GM18909 (cell line): ENCODE measurements at regions not wholly inside any gene's neighbourhood (a gene's known extent, or its start where the extent isn't known, plus 50 kb on each side); places are given as distances from the start of the nearest gene placed in this dataset.
"Not testable (repeated sequence)": the region's sequence is repeated elsewhere in the genome, so short reads cannot be mapped to it uniquely, and the experiment has no call there.

Experiments used
- ATAC-seq: cut with Tn5 transposase; IDR thresholded peaks from one replicate; pipeline ENCODE4 v1.9.1; 2021; ENCODE audit warnings: mild to moderate bottlenecking; ENCODE audit not compliant: unreplicated experiment, poor library complexity

DNA sequence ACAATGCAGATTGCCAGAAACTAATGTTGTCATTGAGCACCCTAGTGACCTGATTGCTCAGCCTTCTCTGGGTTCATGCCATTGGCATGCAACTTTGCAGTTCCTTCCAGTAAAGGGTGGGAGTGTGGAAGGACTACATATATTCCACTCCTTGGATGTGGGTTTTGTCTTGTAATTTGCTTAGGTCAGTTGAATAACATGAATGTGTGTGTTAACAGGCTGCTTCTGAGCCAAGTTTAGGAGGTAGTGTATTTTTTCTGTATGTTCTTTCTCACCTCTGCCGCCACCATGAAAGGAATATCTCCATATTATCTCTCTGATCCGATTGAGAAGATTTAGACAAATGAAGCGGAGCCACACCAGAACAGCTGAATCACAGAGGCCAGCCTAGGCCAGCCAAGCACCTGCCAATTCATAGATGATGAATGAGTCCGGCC, 1929.6 kb upstream of the CDH6 start:
- ATAC-seq: no peak

DNA sequence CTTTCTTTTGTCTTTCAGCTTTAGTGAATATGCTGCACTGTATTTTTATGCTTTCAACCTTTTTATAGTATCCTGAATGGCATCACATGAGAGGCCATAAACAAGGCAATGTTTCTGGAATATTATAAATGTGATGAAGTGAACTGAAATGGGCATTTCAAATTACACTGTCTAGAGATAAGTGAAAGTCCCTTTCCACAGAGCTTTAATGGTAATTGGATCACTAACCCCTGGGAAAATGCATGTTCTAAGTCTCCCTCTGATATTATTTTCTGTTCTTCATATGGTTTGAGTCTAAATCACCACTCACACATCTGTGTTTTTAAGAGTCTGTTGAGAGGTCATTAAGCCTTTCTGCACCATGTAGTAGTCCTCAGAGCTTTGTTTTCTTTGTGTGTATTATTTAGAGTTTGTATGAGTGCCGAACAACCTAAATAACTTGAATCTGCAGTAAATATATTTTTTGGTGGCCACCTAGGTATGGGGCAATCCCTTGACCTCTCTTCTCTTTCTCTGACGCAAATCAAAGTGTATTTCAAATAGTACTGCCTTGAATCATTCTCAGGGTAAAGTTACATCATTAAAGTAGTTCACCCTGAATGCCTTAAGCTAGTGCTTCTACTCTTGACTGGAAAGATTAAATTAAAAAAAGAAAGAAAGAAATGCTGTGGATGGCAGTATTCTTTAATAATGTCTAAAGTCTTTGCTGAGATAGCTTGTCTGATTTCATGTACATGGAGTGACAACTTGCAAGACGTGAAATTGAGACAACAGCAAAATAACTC, 1931.0 kb upstream of the CDH6 start:
- no peak for ATAC-seq

DNA sequence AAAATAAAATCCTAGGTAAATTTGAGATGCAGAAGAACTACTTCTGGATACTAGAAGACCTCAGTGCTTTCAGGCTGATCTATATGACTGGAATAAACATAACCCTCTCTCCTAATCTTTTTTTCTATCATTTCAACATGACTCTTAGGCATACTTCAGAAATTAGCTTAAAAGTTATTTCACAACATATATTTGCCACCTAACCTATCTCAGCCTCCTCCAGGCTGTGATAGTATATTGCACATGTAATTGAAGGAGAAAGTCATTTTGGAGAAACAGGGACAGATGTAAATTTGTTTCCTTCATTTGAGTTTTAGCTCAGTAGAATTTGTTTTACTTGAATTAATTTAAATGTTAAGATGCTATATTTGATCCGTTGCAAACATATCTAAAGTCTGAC, 1932.3 kb upstream of the CDH6 start:
- ATAC-seq: no peak

DNA sequence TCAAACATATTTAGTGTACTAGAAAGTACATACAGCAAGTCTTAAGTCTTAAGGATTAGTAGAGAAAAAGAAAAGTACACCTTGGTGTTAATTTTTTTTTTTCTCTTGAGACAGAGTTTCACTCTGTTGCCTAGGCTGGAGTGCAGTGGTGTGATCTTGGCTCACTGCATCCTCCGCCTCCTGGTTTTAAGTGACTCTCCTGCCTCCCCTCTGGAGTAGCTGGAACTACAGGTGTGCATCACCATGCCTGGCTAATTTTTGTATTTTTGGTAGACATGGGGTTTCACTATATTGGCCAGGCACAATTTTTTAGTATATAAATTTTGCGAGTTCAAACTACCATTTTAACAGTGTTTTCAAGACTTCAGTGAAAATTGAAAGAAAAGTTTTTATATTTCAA, 1941.1 kb upstream of the CDH6 start:
- no peak for ATAC-seq

DNA sequence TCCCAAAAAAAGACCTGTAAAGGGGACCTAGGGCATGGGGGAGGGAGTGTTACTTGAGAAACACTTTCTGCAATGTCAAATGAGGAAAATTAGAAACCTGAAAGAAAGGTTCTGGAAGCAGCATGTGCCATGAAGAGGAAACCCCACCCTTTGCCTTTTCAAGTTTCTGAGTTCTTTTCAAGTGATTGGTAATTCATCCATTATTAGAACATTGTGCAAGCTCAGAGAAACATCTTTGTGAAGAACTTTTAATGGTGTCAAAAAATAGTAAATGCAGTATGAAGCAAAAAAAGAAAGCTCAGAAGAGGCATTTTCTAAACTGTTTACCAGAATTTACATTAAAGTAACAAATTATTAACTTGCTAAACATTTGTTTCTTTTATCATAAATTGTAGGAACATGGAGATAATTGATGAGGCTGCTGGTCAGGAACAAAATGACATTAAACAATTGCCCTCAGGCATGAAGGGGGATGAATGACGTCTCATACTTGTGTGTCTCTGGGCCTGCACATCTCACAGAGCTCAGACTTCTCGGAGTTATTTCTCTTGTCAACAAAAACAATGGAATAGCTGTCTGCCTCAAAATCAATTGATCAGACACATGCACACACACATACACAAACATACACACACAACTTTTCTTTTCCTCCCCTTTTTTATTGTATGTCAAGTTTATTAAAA, 1946.0 kb upstream of the CDH6 start:
- no peak for ATAC-seq

DNA sequence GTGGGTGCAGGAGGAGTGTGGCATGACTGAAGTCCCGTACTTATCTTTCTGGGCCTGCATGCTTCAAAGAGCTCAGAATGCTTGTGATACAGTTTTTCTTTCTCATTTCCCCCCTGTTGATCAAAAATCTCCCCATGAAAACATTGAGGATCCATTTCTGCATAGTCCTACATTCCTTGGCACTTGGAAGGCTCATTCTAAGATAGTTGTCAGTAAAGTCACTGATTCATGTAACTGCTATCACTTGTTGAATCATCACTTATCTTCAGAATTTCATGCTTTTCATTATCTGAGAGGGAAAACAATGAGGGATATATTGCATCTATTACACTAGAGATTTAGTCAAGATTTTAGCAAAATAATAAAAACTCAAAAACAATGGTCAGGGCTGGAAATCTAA, 1953.1 kb upstream of the CDH6 start:
- ATAC-seq: no peak

DNA sequence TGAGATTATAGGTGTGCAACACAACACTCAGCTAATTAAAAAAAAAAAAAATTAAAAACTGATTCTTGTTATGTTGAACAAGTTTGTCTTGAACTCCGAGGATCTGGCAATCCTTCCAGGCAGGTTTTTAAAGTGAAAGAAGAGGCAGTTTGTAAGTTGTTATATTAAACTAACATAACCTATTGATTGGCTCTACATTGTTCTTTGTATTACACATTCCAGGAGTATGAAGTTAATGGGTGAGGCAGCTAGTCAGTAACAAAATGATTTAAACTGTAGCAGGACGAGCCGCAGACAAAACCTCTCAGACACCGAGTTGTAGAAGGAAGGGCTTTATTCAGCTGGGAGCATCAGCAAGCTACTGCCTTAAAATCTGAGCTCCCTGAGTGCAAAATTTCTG, 1953.9 kb upstream of the CDH6 start:
- no peak for ATAC-seq

DNA sequence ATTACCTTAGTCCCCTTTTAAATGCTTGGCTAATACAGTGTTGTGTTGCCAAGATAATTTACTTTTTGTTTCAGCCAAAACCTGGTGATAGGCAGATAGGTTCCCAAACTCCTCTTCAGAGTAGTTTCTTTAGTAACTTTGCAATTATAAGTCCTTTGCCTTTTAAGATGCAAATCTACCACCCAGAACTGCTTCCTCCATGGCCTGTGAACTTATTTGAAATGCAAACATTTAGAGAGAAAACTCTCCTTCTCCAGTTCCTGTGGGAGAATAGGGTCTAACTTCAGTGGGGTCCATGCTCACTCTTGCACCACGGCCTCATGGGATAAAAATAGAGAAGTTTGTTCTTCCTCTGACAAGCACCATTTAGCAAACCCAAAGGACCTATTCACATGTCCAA, 1955.4 kb upstream of the CDH6 start:
- no peak for ATAC-seq

DNA sequence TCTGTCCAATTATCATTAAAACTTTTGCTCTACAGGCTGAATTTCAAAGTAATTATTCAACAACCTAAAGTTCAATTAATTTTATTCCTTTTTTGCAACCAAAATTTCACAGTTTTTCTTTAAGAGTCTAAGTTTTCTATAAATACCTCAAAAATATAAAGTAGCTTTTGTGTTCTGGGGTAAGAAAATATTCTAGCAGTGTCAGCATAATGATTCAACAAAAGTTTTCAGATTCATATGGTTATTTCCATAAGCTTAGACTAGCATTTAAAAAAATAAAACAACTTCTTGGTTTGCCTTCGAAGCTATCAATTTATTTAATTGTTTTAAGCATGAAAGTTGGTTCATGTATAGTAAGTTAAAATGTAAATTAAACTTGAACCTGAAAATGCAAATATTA, 1962.3 kb upstream of the CDH6 start:
- no peak for ATAC-seq

DNA sequence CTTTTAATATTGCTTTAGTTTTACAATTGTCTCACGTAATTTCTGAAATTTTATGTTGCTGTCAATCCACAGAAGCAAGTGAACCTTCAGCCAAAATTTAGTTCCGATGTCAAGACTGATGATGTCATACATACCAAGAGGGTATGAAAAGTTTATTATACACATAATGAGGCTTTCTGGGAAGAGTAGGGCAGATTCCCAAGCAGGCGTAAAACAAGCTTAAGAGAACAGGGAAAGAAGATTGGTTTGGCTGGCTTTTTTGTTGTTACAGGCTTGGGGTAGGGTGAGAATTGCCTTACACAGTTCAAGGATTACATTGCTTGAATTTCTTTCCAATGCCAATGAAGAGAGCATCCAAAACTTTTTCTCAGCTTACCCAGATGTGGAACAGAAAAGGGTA, 1962.9 kb upstream of the CDH6 start:
- ATAC-seq: no peak

DNA sequence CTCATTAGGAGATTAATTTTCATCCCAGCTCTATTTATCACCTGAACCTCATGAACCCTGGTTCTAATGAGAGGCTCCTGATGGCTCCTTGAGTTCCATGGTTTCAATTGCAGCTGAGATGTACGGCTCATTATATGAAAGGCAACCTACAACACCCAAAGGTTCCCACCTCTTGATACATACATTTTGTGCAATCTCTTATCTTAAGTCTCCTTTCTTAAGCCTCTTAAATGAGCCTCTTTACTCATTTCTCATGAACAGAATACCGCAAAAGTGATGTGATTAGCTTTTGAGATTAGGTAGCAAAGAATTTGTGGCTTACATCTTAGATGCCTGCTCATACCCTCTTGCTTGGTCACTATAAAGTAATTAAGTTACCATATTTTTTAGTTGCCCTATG, 1964.0 kb upstream of the CDH6 start:
- ATAC-seq: no peak

DNA sequence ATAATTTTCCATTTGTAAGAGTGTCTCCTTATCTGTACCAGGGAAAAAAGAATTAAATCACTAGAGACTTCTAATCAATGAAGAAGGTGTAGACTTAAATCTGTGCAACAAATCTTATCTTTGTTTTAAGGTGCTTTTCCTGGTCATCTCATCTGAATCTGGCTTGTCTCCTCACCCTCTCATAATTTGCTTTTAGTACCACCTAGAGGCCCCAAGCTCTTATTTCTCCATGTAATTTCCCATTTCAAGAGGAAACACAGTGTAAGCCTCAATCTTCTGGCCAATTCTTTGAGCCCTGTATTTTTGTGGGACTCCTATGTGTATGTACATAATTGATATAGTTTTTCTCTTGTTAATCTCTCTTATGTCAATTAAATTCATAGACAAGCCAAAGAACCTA, 1975.3 kb upstream of the CDH6 start:
- no peak for ATAC-seq

DNA sequence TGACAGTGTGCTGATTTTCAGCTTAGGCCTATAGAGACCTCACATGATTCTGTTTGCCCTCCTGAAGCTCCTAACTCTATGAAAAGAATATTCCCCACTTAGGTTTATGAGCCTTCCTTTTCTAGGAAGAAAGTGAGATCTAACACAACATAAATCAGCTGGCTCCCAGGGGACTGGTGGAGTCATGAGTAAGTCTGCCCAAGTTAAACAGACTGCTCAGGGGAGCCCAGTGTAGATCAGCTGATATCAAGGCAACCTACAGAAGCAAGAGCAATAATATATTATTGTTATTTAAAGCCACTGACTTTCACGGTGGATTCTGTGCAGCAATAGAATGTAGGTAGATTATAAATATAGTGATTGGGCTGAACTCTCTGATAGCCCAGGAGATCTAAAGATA, 1978.6 kb upstream of the CDH6 start:
- no peak for ATAC-seq

DNA sequence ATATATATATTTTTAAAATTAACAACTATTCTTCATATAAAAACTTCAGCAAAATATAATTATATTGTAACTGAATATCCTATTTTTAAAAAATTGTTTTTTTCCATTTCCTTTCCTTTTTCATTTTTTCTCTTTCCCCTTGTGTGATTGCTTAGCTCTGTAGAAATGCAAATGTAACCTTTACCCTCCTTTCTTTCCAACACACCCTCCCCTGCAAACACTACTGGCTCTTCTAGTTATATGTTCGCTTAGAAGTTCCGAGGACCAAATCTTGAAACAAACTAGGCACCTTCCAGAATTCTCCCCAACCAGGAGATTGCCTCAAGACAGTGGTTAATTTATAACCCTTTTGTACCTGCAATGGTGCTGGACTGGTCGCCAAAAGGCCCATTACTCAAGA, 1980.0 kb upstream of the CDH6 start:
- ATAC-seq: no peak

DNA sequence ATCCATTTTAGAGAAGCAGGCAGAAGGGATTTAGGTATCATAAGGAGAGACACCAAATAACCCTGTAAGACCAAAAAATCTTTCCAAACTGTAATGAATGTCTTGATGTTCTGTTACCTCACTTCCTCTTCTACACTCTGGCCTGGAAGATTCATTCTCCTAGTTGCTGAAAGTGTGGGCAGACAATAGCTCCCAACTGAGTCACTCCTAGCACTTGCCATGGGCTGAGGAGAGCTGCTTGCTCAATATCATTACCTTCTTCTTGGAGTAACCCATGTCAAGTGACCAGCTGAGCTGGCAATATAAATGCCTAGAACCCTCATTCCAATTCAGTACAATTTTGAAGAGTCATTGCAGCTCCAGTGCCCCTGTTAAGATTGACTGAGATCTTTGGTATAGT, 1985.5 kb upstream of the CDH6 start:
- no peak for ATAC-seq

DNA sequence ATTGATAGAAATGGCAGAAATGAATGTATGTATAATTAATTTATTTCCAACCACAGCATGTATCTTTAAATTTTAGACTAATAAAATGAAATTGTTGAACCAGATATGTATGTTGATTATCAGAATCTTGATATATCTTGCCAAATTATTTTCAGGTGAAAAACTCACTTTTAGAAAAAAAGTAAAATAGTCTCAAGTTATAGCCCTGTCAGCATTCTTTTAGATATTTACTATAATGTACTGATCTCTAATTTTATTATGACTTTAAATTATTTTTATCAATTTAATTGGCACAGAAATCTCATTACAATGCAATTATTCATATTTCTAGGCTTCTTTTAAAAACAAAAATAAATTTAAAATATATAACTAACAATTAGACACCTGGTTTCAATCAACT, 1990.4 kb upstream of the CDH6 start:
- no peak for ATAC-seq

DNA sequence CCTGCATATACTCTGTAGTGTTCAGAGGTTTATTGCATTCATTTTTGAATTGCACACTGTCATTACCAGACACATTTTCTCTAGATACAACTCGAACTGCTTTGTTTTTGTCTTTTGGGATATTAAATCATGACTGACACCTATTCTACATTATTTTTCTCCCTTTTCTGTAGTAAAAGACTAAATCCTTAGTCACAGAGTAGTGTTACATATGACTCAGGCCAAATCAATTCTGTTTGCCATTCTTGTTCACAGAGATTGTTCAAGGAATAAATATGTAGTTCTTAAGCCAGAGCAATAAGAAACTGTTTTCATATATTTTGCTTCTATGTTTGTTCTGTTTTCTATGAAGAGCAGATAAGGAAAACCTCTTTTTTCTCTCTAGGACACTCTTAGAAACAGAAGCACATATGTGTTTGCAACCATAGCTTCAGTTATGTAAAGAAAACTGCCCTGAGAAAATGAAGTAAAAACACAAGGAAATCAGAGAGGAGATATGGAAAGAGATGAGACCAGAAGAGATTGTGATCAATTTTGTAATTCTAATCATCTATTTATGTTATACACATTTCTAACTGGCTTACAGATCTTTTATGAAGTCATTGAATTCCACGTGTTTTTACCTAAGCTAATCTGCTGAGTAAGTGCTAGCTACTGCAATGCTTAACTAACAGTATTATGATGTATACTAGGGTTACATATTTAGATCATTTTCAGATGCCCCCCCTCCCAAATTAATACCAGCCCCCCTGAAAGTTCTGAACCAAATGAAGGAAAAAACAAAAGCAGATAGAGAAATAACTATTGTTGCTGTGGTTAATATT, 1995.6 kb upstream of the CDH6 start:
- ATAC-seq: no peak

DNA sequence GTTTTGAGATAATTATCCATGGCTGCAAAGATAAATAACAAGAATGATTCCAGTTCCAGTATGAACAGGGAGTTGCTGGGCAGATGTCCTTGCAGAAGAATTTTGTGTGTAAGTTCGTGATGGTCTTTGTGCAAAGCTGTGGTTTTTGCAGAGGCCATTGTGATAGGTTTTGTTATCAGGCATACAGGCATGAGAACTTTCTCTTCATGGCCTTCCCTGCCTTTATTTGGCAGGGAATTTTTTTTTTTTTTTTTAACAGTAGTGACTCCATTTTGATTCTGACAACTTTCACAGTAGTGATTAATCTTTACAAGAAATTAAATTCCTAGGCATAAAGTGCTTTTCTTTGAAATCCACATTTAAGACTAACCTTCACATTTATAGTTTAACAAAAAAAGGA, 1999.5 kb upstream of the CDH6 start:
- ATAC-seq: no peak

DNA sequence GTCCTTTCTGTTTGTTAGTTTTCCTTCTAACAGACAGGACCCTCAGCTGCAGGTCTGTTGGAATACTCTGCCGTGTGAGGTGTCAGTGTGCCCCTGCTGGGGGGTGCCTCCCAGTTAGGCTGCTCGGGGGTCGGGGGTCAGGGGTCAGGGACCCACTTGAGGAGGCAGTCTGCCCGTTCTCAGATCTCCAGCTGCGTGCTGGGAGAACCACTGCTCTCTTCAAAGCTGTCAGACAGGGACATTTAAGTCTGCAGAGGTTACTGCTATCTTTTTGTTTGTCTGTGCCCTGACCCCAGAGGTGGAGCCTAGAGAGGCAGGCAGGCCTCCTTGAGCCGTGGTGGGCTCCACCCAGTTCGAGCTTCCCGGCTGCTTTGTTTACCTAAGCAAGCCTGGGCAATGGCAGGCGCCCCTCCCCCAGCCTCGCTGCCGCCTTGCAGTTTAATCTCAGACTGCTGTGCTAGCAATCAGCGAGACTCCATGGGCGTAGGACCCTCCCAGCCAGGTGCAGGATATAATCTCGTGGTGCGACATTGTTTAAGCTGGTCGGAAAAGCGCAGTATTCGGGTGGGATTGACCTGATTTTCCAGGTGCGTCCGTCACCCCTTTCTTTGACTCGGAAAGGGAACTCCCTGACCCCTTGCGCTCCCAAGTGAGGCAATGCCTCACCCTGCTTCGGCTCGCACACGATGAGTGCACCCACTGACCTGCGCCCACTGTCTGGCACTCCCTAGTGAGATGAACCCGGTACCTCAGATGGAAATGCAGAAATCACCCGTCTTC, 2002.0 kb upstream of the CDH6 start:
- ATAC-seq: not testable (repeated sequence)

DNA sequence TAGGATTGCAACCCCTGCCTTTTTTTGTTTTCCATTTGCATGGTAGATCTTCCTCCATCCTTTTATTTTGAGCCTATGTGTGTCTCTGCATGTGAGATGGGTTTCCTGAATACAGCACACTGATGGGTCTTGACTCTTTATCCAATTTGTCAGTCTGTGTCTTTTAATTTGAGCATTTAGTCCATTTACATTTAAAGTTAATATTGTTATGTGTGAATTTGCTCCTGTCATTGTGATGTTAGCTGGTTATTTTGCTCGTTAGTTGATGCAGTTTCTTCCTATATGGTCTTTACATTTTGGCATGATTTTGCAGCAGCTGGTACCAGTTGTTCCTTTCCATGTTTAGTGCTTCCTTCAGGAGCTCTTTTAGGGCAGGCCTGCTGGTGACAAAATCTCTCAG, 2003.1 kb upstream of the CDH6 start:
- ATAC-seq: not testable (repeated sequence)
